ENCODE measurements at regions not wholly inside any gene's neighbourhood (a gene's known extent, or its start where the extent isn't known, plus 50 kb on each side); places are given as distances from the start of the nearest gene placed in this dataset.

DNA sequence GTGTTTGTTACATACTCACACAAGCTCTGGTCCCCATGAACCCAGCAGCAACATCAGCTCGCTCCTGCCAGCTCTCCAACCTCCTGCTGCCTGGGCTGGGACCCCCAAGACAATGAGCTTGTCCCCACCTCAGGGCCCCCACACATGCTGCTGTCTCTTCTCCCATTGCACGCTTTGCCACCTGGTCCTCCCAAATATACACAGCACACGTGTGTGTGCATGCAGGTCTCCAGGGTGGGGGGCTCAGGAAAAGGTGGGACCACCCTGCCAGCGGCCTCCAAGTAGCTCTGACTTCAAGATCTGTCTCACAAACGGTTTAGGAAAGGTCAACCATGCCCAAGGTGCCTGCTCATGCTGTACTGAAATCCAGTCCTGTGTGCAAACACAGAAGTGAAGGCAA is 68.1 kb upstream of the CCND1 start:
- H3K9me3 ChIP-seq, result no peaks in the 10 kb centered on the region
- TF ChIP-seq, protein P1, sequence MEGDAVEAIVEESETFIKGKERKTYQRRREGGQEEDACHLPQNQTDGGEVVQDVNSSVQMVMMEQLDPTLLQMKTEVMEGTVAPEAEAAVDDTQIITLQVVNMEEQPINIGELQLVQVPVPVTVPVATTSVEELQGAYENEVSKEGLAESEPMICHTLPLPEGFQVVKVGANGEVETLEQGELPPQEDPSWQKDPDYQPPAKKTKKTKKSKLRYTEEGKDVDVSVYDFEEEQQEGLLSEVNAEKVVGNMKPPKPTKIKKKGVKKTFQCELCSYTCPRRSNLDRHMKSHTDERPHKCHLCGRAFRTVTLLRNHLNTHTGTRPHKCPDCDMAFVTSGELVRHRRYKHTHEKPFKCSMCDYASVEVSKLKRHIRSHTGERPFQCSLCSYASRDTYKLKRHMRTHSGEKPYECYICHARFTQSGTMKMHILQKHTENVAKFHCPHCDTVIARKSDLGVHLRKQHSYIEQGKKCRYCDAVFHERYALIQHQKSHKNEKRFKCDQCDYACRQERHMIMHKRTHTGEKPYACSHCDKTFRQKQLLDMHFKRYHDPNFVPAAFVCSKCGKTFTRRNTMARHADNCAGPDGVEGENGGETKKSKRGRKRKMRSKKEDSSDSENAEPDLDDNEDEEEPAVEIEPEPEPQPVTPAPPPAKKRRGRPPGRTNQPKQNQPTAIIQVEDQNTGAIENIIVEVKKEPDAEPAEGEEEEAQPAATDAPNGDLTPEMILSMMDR (IDR thresholded peaks at IDR 0.05), result no peak
- DNase-seq (no peak), ATAC-seq (no peak)
- H3K36me3 ChIP-seq (ENCODE audit: low read depth), result no peaks in the 10 kb centered on the region
- no peaks in the 10 kb centered on the region for H3K4me1 ChIP-seq (ENCODE audit: low read depth)
- H3K4me3 ChIP-seq, result no peak overlapping the region
- intact Hi-C loops (cut with DNase I, micrococcal nuclease), result no loop called here

DNA sequence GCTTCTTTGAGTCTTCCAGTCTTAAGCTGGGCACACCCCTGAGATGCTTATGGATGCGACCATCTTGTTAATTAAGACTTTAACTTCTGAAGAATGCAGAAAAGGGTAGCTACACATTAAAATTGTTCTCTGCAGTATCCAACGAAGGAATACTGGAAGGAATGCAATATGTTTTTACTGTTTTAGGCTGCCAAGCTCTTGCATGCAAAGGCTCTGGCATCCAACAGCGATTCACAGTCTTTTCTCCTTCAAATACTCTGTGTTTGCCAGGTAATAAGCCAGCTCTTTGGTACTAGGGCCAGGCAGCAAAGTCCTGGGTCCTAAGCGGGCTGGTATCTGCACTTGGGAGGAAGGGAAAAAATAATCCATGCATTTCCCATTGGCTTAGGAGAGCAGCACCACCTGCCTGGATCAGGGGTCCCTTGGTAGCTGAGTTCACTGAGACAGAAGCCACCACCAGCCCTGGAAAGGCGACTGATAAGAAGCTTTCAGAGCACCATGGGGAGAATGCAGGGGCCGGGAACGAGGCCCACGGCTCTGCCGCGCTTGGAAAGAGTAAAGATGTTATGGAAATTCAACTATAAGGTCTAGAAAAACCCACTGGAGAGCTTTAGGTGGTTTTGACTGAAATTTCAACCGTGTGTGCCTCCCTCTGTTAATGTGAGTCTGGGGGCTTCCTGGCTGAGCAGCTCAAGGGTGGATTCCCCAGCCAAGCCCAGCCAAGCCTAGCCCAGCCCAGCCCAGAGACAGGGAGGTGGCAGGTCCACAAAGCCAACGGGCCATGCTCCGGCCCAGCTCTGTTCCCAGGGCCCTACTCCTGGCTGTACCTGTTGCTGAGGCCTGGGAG is 67.0 kb upstream of the CCND1 start:
- H3K9me3 ChIP-seq, result no peaks in the 10 kb centered on the region
- no peak overlapping the region for H3K4me3 ChIP-seq
- no peaks in the 10 kb centered on the region for H3K4me1 ChIP-seq (ENCODE audit: low read depth)
- no peak for ATAC-seq
- TF ChIP-seq, protein P1 (IDR thresholded peaks at IDR 0.05), result no peak
- intact Hi-C loops (cut with DNase I, micrococcal nuclease), result no loop called here
- DNase-seq, result no peak
- H3K36me3 ChIP-seq (ENCODE audit: low read depth), result no peaks in the 10 kb centered on the region

DNA sequence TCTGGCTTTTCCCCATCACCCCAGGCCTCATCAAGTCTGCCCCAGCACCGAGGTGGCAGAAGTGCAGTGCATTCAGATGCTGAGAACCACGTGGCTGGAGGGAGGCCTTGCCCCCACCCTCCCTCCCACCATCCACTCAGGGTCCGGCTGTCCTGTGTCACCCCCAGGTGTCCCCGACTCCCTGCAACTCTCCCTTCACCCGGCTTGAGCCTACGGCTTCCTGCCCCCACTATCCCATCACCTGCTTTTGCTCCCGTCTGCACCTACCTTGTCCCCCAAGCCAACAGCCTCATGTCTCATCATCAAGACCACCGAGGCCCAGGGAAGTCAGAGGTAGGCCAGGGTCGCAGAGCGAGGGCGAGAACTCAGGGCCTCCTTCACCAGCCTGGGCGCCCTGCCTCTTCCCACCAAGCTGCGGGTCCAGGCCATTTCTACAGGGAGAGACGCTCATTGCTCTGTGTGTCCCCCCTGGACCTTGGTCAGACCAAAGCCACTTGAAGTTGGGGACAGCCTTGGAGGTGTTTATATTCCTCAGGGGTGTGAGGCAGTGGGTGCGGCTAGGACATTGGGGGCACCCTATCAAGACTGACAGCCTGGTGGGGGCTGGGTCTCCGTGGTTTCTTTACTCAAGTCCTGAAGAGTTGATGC is 66.2 kb upstream of the CCND1 start:
- no peak for ATAC-seq
- intact Hi-C loops (cut with DNase I, micrococcal nuclease), result no loop called here
- Histone ChIP-seq H3K4me3 (no peak overlapping the region), H3K36me3 (ENCODE audit: low read depth) (no peaks in the 10 kb centered on the region), H3K9me3 (no peaks in the 10 kb centered on the region), H3K4me1 (ENCODE audit: low read depth) (no peaks in the 10 kb centered on the region)
- DNase-seq, result no peak
- TF ChIP-seq, protein P1 (IDR thresholded peaks at IDR 0.05), result no peak

DNA sequence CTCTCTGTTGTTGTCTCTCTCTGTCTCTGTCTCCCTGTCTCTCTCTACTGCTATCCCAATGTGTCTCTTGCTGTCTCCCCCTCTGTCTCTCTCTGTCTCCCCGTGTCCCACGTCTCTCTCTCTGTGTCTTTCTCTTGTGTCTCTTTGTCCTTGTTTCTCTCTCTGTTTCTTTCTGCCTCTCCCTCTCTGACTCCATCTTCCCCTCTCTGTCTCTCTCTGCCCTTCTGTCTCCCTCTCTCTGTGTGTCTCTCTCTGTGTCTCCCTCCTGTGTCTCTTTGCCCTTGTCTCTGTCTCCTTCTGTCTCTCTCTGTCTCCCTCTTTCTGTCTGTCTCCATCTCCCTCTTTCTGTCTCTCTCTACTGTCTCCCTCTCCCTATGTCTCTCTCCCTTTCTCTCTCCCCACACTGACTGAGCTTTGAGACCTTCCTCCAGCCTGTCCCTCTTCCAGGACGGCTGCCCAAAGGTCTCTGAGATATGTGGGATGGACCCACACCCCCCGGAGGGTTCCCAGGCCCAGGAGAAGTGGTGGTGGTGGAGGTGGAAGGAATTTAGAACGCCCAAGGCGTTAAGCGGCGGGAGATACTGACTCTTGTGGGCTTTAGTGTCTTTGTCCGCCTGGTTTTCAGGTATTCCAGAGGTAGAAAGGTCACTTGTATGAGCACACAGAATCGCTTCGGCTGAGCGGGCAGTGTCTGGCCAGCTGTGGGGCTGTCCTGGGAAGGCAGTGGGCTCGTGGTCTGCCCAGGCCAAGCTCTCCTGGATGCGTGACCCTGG is 65.5 kb upstream of the CCND1 start:
- TF ChIP-seq, protein P1 (IDR thresholded peaks at IDR 0.05), result no peak
- intact Hi-C loops (cut with DNase I, micrococcal nuclease), result no loop called here
- no peak for ATAC-seq
- H3K4me3 ChIP-seq, result no peak overlapping the region
- no peaks in the 10 kb centered on the region for H3K9me3 ChIP-seq
- no peak for DNase-seq
- H3K4me1 ChIP-seq (ENCODE audit: low read depth), result no peaks in the 10 kb centered on the region
- no peaks in the 10 kb centered on the region for H3K36me3 ChIP-seq (ENCODE audit: low read depth)

DNA sequence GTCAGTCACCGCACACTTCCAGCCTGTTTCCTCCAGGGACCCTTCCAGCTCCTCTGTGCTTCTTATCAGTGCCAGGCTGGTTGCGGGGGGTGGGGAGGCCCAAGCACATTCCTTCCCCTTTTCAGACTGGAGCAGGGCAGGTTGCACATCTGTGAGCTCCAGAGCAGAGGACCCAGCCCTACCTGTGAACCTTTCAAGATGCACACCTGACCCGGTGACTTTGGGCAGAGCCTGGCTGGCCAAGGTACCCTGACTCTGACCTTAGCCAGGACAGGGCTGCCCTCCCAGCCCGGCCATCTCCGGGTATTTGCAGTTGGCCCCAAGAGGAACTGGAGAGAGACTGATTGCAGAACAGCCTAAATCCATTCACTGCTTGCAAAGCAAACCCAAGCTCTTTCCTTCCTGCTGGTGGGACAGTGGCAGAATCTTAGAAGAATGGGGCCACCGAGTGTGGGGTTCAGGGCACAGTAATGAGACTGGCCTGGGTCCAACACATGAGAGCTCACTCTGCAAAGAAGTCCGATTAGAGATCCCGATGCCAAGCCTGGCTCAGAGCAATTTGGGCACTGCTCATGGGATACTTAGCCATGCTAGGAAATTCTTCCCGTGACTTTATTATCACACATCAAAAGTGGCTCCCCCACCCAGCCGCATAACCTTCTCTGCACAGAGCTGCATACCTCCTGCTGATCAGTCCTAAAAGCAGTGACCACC is 64.7 kb upstream of the CCND1 start:
- DNase-seq (peak in 1 of 3 donors; percentile 14), ATAC-seq (no peak)
- Histone ChIP-seq H3K9me3 (no peaks in the 10 kb centered on the region), H3K4me1 (ENCODE audit: low read depth) (no peaks in the 10 kb centered on the region), H3K4me3 (no peak overlapping the region), H3K36me3 (ENCODE audit: low read depth) (no peaks in the 10 kb centered on the region)
- intact Hi-C loops (cut with DNase I, micrococcal nuclease), result no loop called here
- TF ChIP-seq, protein P1 (IDR thresholded peaks at IDR 0.05), result no peak
